ENCODE measurements at regions not wholly inside any gene's neighbourhood (a gene's known extent, or its start where the extent isn't known, plus 50 kb on each side); places are given as distances from the start of the nearest gene placed in this dataset.

- Histone ChIP-seq H3K27me3 (ENCODE audit: insufficient read depth, poor library complexity, severe bottlenecking) (peaks cover 8% of the 10 kb centered on the region), H3K9me3 (ENCODE audit: severe bottlenecking) (no peaks in the 10 kb centered on the region), H3K27ac (ENCODE audit: poor library complexity, severe bottlenecking) (no peak overlapping the region), H3K4me3 (ENCODE audit: severe bottlenecking) (no peak overlapping the region), H3K4me1 (ENCODE audit: insufficient read depth, poor library complexity, severe bottlenecking) (no peaks in the 10 kb centered on the region), H3K36me3 (ENCODE audit: low read depth) (no peaks in the 10 kb centered on the region)
- TF ChIP-seq CTCF (IDR thresholded peaks at IDR 0.05; ENCODE audit: poor library complexity, severe bottlenecking) = no peak
- DNase-seq (ENCODE audit: low spot score) = peak; percentile 43
- no peak for ATAC-seq (ENCODE audit: low read depth)
Measured at GRCh38 chr4:3675251-3676115, 90.7 kb upstream of the ADRA2C start.

- peaks cover 10% of the 10 kb centered on the region for H3K27me3 ChIP-seq (ENCODE audit: insufficient read depth, poor library complexity, severe bottlenecking)
- H3K4me1 ChIP-seq (ENCODE audit: insufficient read depth, poor library complexity, severe bottlenecking) = no peaks in the 10 kb centered on the region
- H3K9me3 ChIP-seq (ENCODE audit: severe bottlenecking) = no peaks in the 10 kb centered on the region
- H3K4me3 ChIP-seq (ENCODE audit: severe bottlenecking) = no peak overlapping the region
- DNase-seq (ENCODE audit: low spot score) (no peak), ATAC-seq (ENCODE audit: low read depth) (no peak)
- H3K36me3 ChIP-seq (ENCODE audit: low read depth) = no peaks in the 10 kb centered on the region
- no peak overlapping the region for H3K27ac ChIP-seq (ENCODE audit: poor library complexity, severe bottlenecking)
- TF ChIP-seq CTCF (IDR thresholded peaks at IDR 0.05; ENCODE audit: poor library complexity, severe bottlenecking) = no peak
Measured at GRCh38 chr4:3674479-3674851, 91.7 kb upstream of the ADRA2C start.

GRCh38 chr4:3673716-3674478 lies 92.3 kb upstream of the ADRA2C start:
- no peaks in the 10 kb centered on the region for H3K9me3 ChIP-seq (ENCODE audit: severe bottlenecking)
- DNase-seq (ENCODE audit: low spot score) = no peak
- no peak for TF ChIP-seq CTCF (IDR thresholded peaks at IDR 0.05; ENCODE audit: poor library complexity, severe bottlenecking)
- no peaks in the 10 kb centered on the region for H3K4me1 ChIP-seq (ENCODE audit: insufficient read depth, poor library complexity, severe bottlenecking)
- H3K27me3 ChIP-seq (ENCODE audit: insufficient read depth, poor library complexity, severe bottlenecking) = peaks cover 10% of the 10 kb centered on the region
- ATAC-seq (ENCODE audit: low read depth) = no peak
- no peaks in the 10 kb centered on the region for H3K36me3 ChIP-seq (ENCODE audit: low read depth)
- H3K27ac ChIP-seq (ENCODE audit: poor library complexity, severe bottlenecking) = no peak overlapping the region
- no peak overlapping the region for H3K4me3 ChIP-seq (ENCODE audit: severe bottlenecking)

- no peak overlapping the region for H3K4me3 ChIP-seq (ENCODE audit: severe bottlenecking)
- H3K9me3 ChIP-seq (ENCODE audit: severe bottlenecking) = no peaks in the 10 kb centered on the region
- no peak for ATAC-seq (ENCODE audit: low read depth)
- H3K27ac ChIP-seq (ENCODE audit: poor library complexity, severe bottlenecking) = no peak overlapping the region
- TF ChIP-seq CTCF (IDR thresholded peaks at IDR 0.05; ENCODE audit: poor library complexity, severe bottlenecking) = no peak
- no peaks in the 10 kb centered on the region for H3K36me3 ChIP-seq (ENCODE audit: low read depth)
- peaks cover 10% of the 10 kb centered on the region for H3K27me3 ChIP-seq (ENCODE audit: insufficient read depth, poor library complexity, severe bottlenecking)
- H3K4me1 ChIP-seq (ENCODE audit: insufficient read depth, poor library complexity, severe bottlenecking) = no peaks in the 10 kb centered on the region
- no peak for DNase-seq (ENCODE audit: low spot score)
Measured at GRCh38 chr4:3673176-3673575, 93.0 kb upstream of the ADRA2C start.
